B cell (primary cell): ENCODE measurements at regions not wholly inside any gene's neighbourhood (a gene's known extent, or its start where the extent isn't known, plus 50 kb on each side); places are given as distances from the start of the nearest gene placed in this dataset.

Source experiments
- ATAC-seq: fragments of 200-7000 bp; cut with Tn5 transposase; one replicate; pipeline ENCODE4 v1.10.0; 2021; ENCODE audit warnings: low read depth, mild to moderate bottlenecking, moderate number of reproducible peaks, moderate library complexity
- CTCF ChIA-PET: fragments of 350-600 bp; sonication (Branson Sonifier 250); formaldehyde crosslinking; loops from one replicate; lab custom pipeline; 2021; ENCODE audit warnings: antibody characterized with exemption, inconsistent platforms; lab: Charles Lee
- POLR2A ChIA-PET: fragments of 350-600 bp; sonication (Branson Sonifier 250); formaldehyde crosslinking; loops from one replicate; lab custom pipeline; 2021; ENCODE audit warnings: antibody characterized with exemption; lab: Charles Lee
- DNase-seq: peaks from one replicate; pipeline ENCODE4 v3.0.0; 2013
- H2AFZ ChIP-seq: 2 replicates; pipeline ENCODE4 v1.6.1; 2012; ENCODE audit warnings: mild to moderate bottlenecking, low read depth, low read length; ENCODE audit not compliant: insufficient read depth, poor library complexity, severe bottlenecking
- H3K27ac ChIP-seq, 2 donors: 1 replicate in 1 of 2; 2 replicates in 1 of 2; pipeline ENCODE4 v1.5.1; 2012 to 2013; ENCODE audit warnings: low read length in 2 of 2, mild to moderate bottlenecking in 2 of 2, moderate library complexity in 1 of 2
- H3K27me3 ChIP-seq, 4 experiments: fragments of 200-600 bp in 1 of 4; sonication (generic) in 1 of 4; replicated peaks in 1 of 4; 1 replicate in 2 of 4; 2 replicates in 2 of 4; pipeline versions ENCODE4 v1.6.1 to v1.7.0; 2013 to 2016; ENCODE audit warnings: low read length in 3 of 4, mild to moderate bottlenecking in 2 of 4, mixed read lengths in 1 of 4, moderate library complexity in 1 of 4; ENCODE audit not compliant: insufficient read depth in 4 of 4, control insufficient read depth in 3 of 4; ENCODE audit errors: control extremely low read depth in 1 of 4
- H3K36me3 ChIP-seq, 2 experiments: replicated peaks in 1 of 2; 1 replicate in 1 of 2; 2 replicates in 1 of 2; pipeline versions ENCODE4 v1.6.1 to v1.7.1; 2013; ENCODE audit warnings: low read length in 1 of 2; ENCODE audit not compliant: insufficient read depth in 2 of 2, control insufficient read depth in 1 of 2; ENCODE audit errors: control extremely low read depth in 1 of 2, extremely low read depth in 1 of 2
- H3K4me1 ChIP-seq, 2 donors: fragments of 200-600 bp in 1 of 2; sonication (generic) in 1 of 2; 1 replicate in 1 of 2; 2 replicates in 1 of 2; pipeline versions ENCODE4 v1.5.1 to v1.6.1; 2013 to 2017; ENCODE audit warnings: low read length in 2 of 2; ENCODE audit not compliant: control insufficient read depth in 2 of 2, insufficient read depth in 2 of 2
- H3K4me2 ChIP-seq: replicated peaks from 2 replicates; pipeline ENCODE3; 2012; ENCODE audit warnings: mild to moderate bottlenecking, low read depth, low read length; ENCODE audit not compliant: poor library complexity, severe bottlenecking
- H3K4me3 ChIP-seq, 5 experiments: fragments of 200-600 bp in 1 of 5; sonication (generic) in 1 of 5; 1 replicate in 3 of 5; 2 replicates in 2 of 5; pipeline versions ENCODE4 v1.5.1 to v1.7.0; 2011 to 2016; ENCODE audit warnings: low read length in 4 of 5, mild to moderate bottlenecking in 4 of 5, low read depth in 2 of 5, control low read depth in 1 of 5, moderate library complexity in 1 of 5; ENCODE audit not compliant: insufficient read depth in 1 of 5; ENCODE audit errors: control extremely low read depth in 1 of 5, extremely low read depth in 1 of 5
- H3K79me2 ChIP-seq: fragments of 200-600 bp; sonication (generic); one replicate; pipeline ENCODE4 v1.6.0; 2016; ENCODE audit warnings: low read length; ENCODE audit not compliant: control insufficient read depth, insufficient read depth
- H3K9ac ChIP-seq: fragments of 200-600 bp; sonication (generic); 2 replicates; pipeline ENCODE4 v1.6.1; 2017; ENCODE audit warnings: mild to moderate bottlenecking, low read length, moderate library complexity
- H3K9me3 ChIP-seq, 3 donors: one replicate each; pipeline versions ENCODE4 v1.6.1 to v1.7.1; 2013; ENCODE audit warnings: low read length in 2 of 3; ENCODE audit not compliant: control insufficient read depth in 2 of 3, insufficient read depth in 1 of 3; ENCODE audit errors: control extremely low read depth in 1 of 3
- H4K20me1 ChIP-seq: 2 replicates; pipeline ENCODE4 v1.6.0; 2012; ENCODE audit warnings: mild to moderate bottlenecking, low read length; ENCODE audit not compliant: insufficient read depth, control insufficient read depth, poor library complexity, severe bottlenecking
- H3K27ac Mint-ChIP-seq: one replicate; pipeline ENCODE4 v1.8.0; 2021; ENCODE audit warnings: mixed read lengths
- H3K27me3 Mint-ChIP-seq: one replicate; pipeline ENCODE4 v1.8.0; 2021; ENCODE audit warnings: mixed read lengths
- H3K4me1 Mint-ChIP-seq: one replicate; pipeline ENCODE4 v1.8.0; 2021; ENCODE audit warnings: mixed read lengths
- H3K4me3 Mint-ChIP-seq: one replicate; pipeline ENCODE4 v1.8.0; 2021; ENCODE audit warnings: mixed read lengths
- H3K9me3 Mint-ChIP-seq: one replicate; pipeline ENCODE4 v1.8.0; 2022; ENCODE audit warnings: mixed read lengths; ENCODE audit not compliant: insufficient read depth
- EZH2 ChIP-seq: IDR thresholded peaks from 2 replicates; pipeline ENCODE4 v1.6.1; 2012; ENCODE audit warnings: borderline replicate concordance, low read depth, mild to moderate bottlenecking, moderate library complexity, low read length; ENCODE audit not compliant: insufficient read depth, poor library complexity, severe bottlenecking
- WGBS: methylation state at CpG from one replicate; pipeline ENCODE4 v1.1.5; 2013; ENCODE audit warnings: missing lambda C conversion rate; ENCODE audit not compliant: insufficient coverage; 5-methylcytosine and 5-hydroxymethylcytosine counted together
- intact Hi-C: fragments of 100-400 bp; cut with micrococcal nuclease; formaldehyde crosslinking; loops from one replicate; pipeline ENCODE4 v1.10.0; 2022
- TF ChIP-seq, protein P1 (sequence below): fragments of 200-600 bp; IDR thresholded peaks from one replicate; pipeline ENCODE4 v1.8.0; 2022; ENCODE audit warnings: antibody characterized with exemption, mild to moderate bottlenecking

GRCh38 chr3:18853269-18853668, 295.0 kb upstream of the KCNH8 start:
- no peaks in the 10 kb centered on the region for H3K9me3 Mint-ChIP-seq
- Histone ChIP-seq H2AFZ (no peak overlapping the region), H3K4me3 (no peak overlapping the region), H3K36me3 (no peaks in the 10 kb centered on the region), H3K27me3 (no peaks in the 10 kb centered on the region), H4K20me1 (no peaks in the 10 kb centered on the region), H3K4me2 (no peak overlapping the region), H3K9me3 (no peaks in the 10 kb centered on the region), H3K79me2 (no peaks in the 10 kb centered on the region), H3K27ac (no peak overlapping the region), H3K4me1 (no peaks in the 10 kb centered on the region), H3K9ac (no peak overlapping the region)
- WGBS, result 100% methylated on average over 1 of the region's 1 CpG
- no peak overlapping the region for H3K4me3 Mint-ChIP-seq
- ATAC-seq (no peak), DNase-seq (no peak)
- TF ChIP-seq, protein P1, sequence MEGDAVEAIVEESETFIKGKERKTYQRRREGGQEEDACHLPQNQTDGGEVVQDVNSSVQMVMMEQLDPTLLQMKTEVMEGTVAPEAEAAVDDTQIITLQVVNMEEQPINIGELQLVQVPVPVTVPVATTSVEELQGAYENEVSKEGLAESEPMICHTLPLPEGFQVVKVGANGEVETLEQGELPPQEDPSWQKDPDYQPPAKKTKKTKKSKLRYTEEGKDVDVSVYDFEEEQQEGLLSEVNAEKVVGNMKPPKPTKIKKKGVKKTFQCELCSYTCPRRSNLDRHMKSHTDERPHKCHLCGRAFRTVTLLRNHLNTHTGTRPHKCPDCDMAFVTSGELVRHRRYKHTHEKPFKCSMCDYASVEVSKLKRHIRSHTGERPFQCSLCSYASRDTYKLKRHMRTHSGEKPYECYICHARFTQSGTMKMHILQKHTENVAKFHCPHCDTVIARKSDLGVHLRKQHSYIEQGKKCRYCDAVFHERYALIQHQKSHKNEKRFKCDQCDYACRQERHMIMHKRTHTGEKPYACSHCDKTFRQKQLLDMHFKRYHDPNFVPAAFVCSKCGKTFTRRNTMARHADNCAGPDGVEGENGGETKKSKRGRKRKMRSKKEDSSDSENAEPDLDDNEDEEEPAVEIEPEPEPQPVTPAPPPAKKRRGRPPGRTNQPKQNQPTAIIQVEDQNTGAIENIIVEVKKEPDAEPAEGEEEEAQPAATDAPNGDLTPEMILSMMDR, result no peak
- TF ChIP-seq EZH2, result no peak
- intact Hi-C loops, result no loop called here
- POLR2A ChIA-PET, result no interaction called here
- H3K27me3 Mint-ChIP-seq, result peaks cover 15% of the 10 kb centered on the region
- H3K4me1 Mint-ChIP-seq, result no peaks in the 10 kb centered on the region
- CTCF ChIA-PET, result no interaction called here
- no peak overlapping the region for H3K27ac Mint-ChIP-seq

DNA sequence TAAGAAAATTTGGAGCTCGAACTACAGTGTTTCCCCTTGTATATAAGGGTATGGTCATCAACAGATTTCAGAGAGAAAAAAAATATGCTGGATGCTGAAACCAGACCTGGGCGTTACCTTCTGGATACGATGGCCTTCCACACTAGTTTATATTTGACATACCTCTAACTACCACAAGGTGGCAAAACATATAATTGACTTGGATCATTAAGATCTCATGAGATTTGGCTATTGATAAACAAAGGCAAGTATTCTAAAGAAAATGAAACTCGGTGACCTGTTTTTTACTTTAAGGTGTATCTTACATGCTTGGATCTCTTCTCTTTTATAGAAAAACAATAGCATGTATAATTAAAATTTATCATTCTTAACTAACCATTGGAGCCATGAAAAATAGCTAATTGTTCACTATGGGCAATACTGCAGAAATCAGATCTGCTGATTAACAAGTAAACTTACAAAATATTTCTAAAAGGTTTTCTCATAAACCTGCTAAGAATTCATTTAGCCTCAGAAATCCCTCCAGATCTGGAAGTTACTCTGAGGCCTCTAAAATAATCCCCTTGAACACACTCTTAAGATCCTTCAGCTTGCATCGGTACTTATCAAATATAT, 300.6 kb upstream of the KCNH8 start:
- no CpG with 5 or more reads among the region's 5 CpGs for WGBS
- Mint-ChIP-seq H3K27ac (no peak overlapping the region), H3K4me1 (peaks cover 9% of the 10 kb centered on the region), H3K4me3 (no peak overlapping the region), H3K27me3 (peaks cover 4% of the 10 kb centered on the region), H3K9me3 (no peaks in the 10 kb centered on the region)
- ATAC-seq (no peak), DNase-seq (peak; percentile 17)
- Histone ChIP-seq H2AFZ (no peak overlapping the region), H3K27ac (no peak overlapping the region), H4K20me1 (no peaks in the 10 kb centered on the region), H3K27me3 (no peaks in the 10 kb centered on the region), H3K4me3 (no peak overlapping the region), H3K9me3 (no peaks in the 10 kb centered on the region), H3K36me3 (no peaks in the 10 kb centered on the region), H3K79me2 (no peaks in the 10 kb centered on the region), H3K4me2 (no peak overlapping the region), H3K9ac (no peak overlapping the region), H3K4me1 (peaks cover 0 to 5% of the 10 kb centered on the region in 2 donors)
- intact Hi-C loops, result no loop called here
- TF ChIP-seq, protein P1, result peak; percentile 53
- no peak for TF ChIP-seq EZH2
- ChIA-PET CTCF (interaction anchor here (0.7 to 2.2 kb wide), 8 partner anchors 8 to 1021 kb away, joined by 3 to 14 read pairs (median 4); no protein-coding TSS in a partner anchor), POLR2A (no interaction called here)
